HUDEP-2 (cell line): ENCODE measurements at regions not wholly inside any gene's neighbourhood (a gene's known extent, or its start where the extent isn't known, plus 50 kb on each side); places are given as distances from the start of the nearest gene placed in this dataset.
"Not testable (repeated sequence)": the region's sequence is repeated elsewhere in the genome, so short reads cannot be mapped to it uniquely, and the experiment has no call there.

Experiments used
- DNase-seq, 76 experiments: peaks; one replicate each; lab custom pipeline; 2025; ENCODE audit not compliant: unreplicated experiment in 76 of 76; lab: John Stamatoyannopoulos, UW

DNA sequence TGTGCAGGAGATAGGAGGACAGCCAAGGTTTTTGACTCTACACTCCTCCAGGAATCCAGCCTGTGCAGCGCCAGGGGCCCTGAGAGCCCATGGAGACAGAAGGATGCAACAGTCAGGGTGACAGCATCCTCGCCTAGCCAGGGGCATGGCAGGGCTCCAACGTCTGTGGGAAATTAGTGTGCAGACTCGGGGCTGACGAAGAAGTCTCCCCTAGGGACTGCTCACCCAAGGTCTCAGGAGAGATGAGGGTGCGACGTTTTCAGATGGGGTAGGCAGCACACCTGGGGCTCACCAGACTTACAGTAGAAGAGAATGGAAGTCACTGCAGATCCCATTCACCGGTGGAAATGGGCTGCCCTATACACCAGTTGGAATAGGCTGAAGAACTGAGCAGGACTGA, 241.7 kb downstream of the SETD4 start:
- no peak for DNase-seq

DNA sequence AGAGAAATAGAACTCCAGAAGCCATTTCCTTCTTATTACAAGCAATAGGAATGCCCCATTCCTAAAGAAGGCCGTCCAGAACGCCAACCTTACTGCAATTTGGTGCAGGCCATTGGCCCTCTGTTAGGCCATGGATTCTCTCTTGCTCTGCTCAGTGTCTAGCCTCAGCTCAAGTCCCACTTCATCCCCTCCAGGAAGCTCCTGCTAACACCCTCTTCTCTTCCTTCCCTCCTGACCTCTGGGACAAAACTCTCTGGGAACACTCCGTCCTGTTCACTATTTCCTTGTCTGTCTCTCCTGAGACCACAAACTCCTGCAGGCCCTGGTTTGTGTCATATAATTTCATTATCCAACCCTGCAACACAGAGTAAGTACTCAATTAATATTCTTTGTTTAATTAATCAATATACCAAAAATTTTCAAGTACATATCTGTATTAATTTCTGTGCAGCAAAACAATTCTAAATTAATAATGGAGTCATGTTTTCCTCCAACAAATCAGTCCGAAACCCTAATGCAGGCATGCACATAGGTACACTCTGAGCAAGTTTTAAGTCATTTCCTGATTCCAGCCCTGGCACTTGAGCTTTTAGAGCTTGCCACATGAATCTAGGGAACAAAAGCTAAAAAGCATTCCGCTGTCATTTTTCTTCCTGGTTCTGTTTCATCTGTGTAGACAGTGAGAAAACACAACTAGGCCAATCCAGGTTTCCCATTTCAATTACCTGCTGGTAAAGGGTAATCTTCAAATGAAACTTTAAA, 245.3 kb downstream of the SETD4 start:
- DNase-seq: no peak

DNA sequence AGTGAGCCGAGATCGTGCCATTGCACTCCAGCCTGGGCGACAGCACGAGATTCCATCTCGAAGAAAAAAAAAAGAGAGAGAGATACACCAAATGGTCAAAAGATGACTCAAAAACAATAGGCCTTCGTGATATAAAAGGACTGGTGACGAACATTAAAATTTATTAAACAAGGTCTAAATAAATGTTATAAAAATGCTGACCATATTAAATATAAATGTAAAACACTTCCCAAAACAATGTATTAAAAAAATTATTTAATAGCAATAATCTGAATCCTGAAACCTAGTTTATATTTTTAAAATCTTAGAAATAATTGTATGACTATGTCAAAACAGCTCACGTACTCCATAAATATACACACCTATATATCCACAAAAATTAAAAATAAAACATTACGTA, 247.6 kb downstream of the SETD4 start:
- no peak for DNase-seq

DNA sequence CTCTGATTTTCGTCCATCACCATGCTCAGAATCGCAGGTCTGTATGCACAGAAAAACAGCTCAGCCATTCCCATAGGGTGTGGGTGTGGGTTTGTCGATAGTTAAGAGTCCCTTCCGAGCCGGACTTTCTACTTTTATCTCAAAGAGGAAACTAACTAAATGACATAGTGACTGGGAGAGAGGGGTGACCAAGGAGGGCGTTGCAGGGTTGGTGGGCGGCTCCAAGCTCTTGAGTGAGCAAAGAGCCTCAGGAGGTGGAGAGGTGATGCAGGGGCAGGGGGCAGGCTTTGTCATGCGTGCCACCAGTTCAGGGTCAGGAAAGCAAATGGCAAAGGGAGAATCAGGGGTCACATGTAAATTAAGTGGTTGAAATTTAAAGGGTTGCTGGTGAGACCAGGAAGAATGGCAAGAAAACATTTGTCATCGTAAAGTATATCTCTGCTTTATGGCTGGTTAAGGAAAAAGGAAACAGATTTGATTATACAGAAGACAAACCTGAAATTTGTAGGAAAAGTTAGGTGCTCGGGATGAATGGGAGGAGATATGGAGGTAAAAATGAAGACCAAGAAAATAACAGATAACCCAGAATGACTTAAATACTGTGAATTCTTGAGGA, 249.0 kb downstream of the SETD4 start:
- DNase-seq: no peak

DNA sequence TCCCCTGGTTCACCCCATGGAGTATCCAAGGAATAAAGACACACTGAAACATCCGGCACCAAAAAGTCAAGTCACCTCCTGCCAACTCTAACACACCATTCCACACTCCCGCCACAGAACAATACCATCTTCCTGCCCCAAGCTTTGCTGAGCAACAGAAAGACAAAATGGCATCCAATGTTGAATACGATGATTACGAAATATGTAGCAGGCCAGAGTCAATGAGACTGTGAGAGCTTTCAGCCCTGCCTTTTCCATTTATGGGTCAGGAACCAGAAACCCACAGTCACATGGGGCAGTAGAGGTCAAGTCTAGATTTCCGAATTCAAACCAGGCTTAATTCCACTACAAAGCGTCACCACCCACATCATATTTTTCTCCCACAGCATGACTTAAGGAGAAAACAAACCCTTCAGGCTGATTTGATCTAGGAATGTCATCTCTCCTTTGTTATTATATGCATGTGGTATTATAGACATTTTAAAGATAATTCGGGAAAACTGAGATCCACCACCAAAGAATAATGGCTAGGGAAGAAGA, 249.8 kb downstream of the SETD4 start:
- DNase-seq: no peak

DNA sequence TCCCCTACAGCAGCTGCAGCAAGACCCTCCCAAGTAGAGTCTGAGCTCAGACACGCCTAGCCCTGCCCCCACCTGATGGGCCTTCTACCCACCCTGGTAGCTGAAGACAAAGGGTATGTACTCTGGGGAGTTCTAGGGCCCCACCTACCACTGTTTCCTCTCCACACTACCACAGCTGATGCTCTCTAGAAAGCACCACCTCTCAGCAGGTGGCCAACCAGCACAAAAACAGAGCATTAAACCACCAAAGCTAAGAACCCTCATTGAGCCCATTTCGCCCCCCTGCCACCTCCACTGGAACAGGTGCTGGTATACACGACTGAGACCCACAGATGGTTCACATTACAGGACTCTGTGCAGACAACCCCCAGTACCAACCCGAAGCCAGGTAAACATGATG, 258.9 kb downstream of the SETD4 start:
- no peak for DNase-seq

DNA sequence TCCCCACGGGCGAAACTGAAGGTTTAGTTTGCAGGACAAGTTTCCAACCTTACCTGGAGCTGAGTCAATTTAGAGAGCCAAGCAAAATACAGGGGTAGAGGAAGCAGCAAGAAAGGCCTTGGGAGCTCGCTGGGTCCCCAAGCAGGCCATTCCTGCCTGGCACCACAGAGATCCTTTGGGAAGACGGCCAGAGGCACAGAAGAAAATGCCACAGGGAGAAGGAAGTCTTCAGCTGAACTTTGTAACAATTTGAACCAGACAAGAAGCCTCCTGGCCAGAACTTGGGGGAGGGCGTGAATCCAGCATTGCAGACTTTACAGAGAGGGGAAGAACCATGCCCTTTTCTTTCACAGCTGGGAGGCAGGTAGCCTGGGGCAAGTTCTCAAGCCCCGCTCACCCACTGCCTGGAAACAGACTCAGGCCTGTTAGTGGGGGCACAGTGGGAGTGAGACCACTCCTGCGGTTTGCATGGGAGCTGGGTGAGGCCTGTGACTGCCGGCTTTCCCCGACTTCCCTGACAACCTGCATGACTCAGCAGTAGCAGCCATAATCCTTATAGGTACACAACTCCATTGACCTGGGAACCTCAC, 259.4 kb downstream of the SETD4 start:
- not testable (repeated sequence) for DNase-seq

DNA sequence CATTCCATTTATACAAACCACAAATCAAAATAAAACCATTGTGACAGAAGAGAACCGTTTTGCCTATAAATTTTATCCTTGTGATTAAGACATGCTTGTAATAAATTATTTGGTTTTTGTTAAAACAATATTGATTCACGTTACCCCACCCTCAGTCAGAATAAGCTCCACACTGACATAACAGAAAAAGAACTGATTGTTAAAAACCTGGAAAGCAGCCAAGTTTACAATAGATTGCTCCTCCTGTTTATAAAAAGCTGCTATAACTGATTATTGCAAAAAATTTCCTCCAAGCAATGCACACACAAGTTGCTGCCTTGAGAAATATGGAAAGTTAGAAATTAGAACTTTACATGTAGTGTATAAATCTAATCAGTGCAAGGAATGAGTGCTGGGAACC, 263.5 kb downstream of the SETD4 start:
- DNase-seq: no peak

DNA sequence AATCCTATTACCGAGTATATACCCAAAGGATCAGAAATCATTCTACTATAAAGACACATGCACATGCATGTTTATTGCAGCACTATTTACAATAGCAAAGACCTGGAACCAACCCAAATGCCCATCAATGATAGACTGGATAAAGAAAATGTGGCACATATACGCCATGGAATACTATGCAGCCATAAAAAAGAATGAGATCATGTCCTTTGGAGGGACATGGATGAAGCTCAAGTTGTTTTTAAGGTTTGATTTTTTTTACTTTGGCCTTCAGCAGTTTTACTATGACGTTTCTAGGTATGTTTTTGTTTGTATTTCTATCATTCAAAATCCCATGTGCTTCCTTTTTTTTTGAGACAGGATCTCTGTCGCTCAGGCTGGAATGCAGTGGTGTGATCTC, 265.8 kb downstream of the SETD4 start:
- DNase-seq: not testable (repeated sequence)

DNA sequence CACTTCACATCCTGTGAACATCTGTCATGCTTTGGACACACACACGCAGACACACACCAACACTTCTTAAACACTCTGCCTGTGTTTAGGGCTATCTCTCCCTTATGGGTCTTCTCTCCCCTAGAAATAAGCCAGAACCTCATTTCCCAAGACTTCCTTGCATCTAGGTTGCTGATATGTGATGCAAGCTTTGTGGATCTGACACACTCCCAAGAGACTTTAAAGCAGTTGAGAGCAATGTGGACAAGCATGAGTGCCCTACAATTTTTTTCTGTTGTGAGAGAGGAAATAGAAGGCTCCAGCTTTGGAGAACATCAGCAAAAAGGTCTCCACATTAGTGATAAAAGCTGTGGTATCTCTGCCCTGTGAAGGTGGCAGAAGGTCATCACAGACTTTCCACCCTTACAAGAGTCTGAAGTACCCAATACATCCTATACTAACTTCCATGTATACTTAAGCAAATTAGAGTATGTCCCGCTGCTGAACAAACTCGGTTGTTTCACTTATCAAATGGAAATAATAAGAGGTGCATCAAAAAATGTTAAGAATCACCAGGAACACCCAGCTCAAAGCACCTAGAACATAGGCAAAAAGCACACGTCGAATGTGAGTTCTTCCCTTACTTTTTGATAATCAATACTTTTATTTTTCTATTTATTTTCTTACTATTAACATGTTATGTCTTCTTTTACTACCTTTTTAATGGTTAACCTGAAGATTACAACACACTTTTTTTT, 267.6 kb downstream of the SETD4 start:
- DNase-seq: no peak

DNA sequence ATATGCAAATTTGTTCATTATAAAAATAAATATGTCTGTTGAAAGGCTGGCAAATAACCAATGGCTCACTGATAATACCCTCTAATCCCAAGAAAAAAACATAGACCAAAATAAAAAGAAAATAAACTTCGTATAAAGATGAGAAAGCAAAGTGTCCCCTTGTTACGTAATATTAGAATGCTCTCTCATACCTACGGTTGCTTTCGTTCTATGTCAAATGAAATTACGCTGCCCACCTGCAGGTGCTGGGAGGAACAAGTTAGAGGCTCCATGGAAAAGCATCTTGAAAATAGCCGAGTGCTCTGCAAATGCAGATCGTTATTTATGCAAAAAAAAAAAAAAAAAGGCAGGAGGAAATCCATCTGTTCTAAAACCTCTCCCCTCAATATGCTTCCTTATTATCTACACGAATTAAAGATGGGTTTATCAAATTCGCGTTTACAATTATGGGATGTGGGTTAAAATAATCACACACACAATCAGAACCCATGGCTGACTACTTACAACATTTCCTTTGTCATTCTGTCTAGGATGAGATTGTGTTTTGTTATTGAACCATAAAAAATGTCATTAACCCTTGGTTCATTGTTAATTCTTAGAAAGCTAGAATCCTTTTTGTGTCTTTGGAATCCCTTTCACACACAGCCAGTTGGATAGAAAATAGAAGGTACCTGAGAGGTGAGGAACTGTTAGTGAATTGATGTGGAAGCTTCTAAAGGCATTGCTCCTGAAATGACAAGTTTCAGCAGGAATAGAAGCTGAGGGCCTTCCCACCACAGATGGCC, 268.6 kb downstream of the SETD4 start:
- no peak for DNase-seq

DNA sequence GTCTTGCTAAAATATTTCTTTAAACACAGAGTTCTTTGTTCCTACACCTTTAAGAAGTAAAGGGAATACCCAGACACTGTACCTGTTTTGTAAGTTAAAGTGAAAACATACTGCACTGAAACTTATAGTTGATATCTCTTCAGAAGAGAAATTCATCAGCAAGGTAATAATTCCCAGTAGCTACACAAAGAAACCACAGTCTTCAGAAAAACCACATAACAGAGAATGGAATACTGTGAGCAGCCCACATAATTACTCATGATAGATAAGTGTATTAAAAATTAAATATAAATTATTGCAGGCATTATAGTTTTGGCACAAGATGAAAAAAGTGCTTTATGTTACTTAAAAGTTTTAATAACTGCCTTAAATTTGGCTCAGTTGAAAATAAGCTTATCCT, 276.6 kb downstream of the SETD4 start:
- DNase-seq: no peak

DNA sequence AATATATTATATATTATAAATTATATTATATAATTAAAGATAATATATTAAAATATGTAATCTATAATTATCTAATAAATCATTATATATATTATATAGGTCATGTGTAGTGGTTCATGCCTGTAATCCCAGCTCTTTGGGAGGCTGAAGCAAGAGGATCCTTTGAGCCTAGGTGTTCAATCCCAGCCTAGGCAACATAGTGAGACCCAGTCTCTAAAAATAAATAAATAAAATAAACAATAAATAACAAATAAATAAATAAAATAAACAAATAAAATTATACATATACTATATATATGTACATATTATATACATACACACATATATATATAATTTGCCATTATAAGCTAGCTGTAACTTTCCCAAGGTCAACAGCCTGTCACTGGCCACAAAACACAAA, 277.7 kb downstream of the SETD4 start:
- DNase-seq: no peak

DNA sequence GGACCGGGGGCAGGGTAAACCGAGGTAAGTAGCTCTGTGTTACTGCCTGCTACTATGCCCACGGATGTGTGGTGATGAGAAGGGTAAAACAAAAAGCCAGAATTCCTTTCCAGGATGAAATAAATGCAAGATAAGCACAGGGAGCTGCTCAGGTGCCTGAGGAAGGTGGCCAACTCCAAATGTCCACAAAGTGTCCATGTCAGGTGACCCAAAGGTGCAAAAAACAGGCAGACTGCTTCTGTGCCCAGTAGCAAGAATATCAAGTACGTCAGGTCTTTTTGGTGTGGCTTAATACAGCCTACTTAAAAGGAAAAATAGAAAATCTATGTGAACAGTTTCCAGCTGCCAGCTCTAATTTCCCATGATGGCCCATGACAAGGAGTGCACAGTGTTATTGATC, 279.3 kb downstream of the SETD4 start:
- no peak for DNase-seq

DNA sequence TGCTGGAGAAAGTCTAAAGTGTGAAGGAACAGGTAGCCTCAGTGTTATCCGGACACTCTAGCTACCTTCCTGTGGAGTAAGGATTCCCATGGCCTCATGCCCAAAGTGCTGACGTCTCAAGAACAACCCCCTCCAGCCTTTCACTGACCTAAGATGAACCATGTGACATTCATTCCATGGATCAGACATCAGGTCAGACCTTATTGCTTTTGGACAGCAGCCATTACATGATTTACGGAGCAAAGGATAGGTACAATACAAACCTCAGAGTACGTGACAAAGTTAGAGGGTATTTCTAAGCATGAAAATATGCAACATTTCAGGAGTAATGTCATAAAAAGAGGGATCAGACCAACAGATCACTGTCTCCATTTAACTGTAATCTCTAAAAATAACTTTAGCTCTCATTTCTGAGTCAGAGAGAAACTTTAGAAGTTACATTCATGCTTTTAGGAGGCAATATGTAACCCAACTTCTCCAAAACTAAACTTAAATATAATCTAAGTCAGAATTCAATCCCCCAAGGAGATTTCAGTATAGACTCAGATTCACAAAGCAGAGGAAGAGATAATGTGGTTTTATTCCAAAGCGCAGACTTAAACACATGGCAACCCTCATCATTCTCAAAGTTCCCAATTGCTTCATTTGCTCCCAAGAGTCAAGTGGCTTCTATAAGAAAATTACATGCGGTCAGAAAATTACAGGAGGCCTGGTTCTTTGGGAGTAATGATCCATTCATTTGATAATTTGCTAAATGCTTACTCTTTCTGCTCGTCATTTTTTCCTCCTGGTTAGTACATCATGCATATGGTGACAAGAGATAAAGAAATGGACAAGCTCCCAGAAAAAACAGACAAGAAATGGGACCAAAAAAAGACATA, 280.4 kb downstream of the SETD4 start:
- no peak for DNase-seq

DNA sequence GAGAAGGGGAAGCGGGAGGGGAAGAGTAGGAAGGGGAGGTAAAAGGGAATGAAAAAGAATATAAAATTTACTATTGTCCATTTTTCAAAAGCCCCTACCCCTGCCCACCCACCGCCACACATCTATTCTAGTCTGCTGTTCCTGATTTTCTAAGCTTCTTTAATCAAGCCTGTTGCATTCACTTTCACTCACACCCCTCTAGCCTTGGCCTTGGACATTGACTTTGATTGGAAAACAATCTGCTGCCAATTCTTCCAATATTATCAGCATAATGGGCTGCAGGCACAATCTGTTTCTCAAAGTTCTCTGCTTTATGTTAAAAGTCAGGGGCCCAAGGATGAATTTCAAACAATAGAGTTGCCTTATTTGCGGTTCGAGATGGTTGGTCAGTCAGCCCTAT, 281.2 kb downstream of the SETD4 start:
- DNase-seq: no peak

DNA sequence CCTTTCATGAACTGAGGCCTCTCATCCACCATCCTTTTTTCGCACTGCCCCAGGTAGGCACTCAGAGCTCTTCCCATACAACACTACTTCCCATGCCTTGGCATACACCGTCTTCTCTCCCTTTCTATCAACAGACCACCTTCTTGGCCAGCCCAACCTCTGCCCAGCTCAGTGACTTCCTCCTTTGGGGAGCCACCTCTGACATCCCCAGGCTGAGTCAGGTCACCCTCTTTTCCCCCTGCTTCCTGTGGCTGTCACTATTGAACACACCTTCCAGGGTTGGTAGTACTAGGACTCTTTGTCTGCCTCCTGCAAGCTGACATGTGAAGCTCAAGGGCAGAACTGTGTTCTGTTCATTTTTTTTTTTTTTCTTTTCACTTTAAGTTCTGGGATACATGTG, 283.2 kb downstream of the SETD4 start:
- DNase-seq: no peak

DNA sequence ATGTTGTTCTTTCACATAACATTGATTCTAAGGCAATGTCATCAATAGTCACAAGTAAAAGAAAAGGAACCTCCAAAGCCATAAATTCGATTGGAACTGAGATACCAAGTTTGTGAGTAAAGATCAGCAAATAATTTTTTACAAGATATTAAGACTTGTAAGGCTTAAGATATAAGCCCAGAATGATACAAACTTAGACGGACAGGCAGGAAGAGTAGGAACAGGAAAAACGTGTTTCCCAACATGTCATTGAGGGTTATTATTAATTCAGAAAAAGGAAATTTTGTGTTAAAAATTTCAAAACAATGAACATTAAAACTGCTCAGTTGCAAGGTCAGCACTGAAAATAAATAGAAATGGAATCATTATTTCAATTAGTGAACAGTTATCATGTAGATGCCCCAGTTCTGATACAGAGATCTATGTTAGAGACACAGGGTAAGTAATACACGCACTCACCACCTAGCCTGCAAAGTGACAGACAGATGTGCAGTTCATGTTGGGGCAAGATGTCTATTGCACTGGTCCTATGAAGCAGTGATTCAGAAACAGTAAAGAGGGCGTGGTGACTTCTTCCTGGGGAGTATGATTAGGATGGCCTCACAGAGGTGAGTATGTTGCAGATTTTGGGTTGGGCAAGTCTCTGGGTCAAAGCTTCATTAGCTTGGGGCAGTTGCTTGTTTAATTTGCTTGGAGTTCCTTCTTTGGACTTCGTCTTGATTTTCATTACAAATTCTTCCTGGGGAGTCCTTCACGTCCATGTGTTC, 284.4 kb downstream of the SETD4 start:
- no peak for DNase-seq
